ENCODE measurements at regions not wholly inside any gene's neighbourhood (a gene's known extent, or its start where the extent isn't known, plus 50 kb on each side); places are given as distances from the start of the nearest gene placed in this dataset.
A peak's percentile ranks its signal among the peaks of the same experiment; 100 is the strongest.

DNA sequence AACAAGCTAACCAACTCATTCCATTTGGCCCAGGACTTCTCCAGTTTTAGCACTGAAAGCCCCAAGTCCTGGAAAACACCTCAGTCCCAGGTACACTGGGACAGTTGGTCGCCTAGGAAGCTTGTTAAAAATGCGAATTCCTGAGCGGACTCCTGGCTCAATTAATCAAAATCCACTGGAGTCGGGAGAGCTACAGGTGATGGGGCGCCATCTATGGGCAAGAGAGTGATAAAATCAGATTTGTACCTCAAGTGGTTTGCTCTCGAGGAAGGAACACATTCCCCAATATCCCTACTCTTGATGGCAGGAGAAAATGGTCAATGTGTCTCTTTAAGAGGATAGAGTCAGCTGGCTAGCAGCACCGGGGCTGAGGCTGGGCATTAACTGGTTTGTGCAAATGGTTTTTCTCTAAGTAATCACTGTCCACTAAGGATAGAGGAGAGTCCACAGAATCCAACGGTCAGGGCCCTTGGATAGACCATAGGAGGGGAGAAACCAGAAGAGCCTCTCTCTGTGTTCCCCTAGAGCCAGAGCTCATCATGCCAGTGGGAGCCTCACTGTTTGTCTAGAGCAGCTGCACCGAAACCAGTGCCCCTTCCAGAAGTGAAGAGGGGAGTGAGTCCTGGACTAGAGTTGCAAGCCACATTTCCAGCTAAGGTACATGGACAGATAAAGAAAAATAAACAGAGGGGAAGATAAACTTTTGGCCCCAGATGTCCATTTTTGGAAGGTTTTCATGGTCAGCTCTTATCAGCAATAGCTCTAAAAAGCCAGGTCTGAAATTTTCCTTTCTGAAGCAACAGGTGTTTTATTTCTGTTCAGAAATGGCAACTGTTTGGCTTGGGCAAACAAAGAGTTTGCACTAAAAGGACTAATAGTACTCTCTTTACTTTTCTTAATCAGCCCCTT lies 148.5 kb downstream of the TENT5C start:
- Histone ChIP-seq H3K9me3 (no peaks in the 10 kb centered on the region), H3K4me1 (ENCODE audit: insufficient read depth) (peaks cover 8% of the 10 kb centered on the region), H3K4me3 (no peak overlapping the region), H3K27me3 (no peaks in the 10 kb centered on the region), H3K36me3 (no peaks in the 10 kb centered on the region), H3K27ac (no peak overlapping the region)
- TF ChIP-seq POLR2A (IDR thresholded peaks at IDR 0.05): no peak
- TF ChIP-seq, protein P1, sequence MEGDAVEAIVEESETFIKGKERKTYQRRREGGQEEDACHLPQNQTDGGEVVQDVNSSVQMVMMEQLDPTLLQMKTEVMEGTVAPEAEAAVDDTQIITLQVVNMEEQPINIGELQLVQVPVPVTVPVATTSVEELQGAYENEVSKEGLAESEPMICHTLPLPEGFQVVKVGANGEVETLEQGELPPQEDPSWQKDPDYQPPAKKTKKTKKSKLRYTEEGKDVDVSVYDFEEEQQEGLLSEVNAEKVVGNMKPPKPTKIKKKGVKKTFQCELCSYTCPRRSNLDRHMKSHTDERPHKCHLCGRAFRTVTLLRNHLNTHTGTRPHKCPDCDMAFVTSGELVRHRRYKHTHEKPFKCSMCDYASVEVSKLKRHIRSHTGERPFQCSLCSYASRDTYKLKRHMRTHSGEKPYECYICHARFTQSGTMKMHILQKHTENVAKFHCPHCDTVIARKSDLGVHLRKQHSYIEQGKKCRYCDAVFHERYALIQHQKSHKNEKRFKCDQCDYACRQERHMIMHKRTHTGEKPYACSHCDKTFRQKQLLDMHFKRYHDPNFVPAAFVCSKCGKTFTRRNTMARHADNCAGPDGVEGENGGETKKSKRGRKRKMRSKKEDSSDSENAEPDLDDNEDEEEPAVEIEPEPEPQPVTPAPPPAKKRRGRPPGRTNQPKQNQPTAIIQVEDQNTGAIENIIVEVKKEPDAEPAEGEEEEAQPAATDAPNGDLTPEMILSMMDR (IDR thresholded peaks at IDR 0.05): peak; percentile 20 to 45 (median 37)
- peak; percentile 40 to 64 (median 51) for DNase-seq
- intact Hi-C loops (cut with DNase I): loop anchor here (5.0 to 10.0 kb wide), 5 partner anchors 140 to 690 kb away; partner anchors contain the start of genes MAN1A2 (in 1 of the 4) and TTF2 (in 1 of the 4)
- 3 to 7% (median 4%) methylated on average over 9 of the region's 9 CpGs for WGBS, 3 donors

DNA sequence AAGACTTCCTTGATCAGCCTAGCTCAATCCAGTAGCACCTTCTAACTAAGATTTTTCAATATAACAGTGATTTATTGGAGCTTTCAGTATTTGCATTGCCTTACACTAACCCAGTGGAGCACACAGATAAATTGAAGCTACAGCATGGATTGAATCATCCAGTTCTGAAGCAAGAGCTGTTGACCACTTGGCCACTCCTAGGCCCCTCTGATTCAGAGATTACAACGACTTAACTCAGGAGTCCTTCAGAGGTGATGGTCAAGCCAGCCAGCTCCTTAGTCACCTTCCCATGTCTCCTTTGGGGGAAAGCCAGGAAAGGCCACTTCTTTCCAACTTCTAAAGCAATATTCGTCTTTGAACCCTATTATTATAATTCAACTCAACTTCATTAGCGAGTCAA lies 151.8 kb downstream of the TENT5C start:
- WGBS, 3 donors: 73 to 76% (median 76%) methylated on average over 3 of the region's 3 CpGs
- H3K9me3 ChIP-seq: no peaks in the 10 kb centered on the region
- H3K27me3 ChIP-seq: no peaks in the 10 kb centered on the region
- no peak for DNase-seq
- no peak for TF ChIP-seq EP300 (IDR thresholded peaks at IDR 0.05)
- no peak for TF ChIP-seq POLR2A (IDR thresholded peaks at IDR 0.05)
- TF ChIP-seq, protein P1 (IDR thresholded peaks at IDR 0.05): no peak
- no peak overlapping the region for H3K27ac ChIP-seq
- H3K36me3 ChIP-seq: no peaks in the 10 kb centered on the region
- H3K4me1 ChIP-seq (ENCODE audit: insufficient read depth): peaks cover 6% of the 10 kb centered on the region
- intact Hi-C loops (cut with DNase I): loop anchor here in 3 of 4 donors (2.0 to 10.0 kb wide), 8 partner anchors 137 to 693 kb away; partner anchors contain the start of genes TENT5C (in 2 of the 3), MAN1A2 (in 1 of the 3) and TTF2 (in 1 of the 3)
- no peak overlapping the region for H3K4me3 ChIP-seq

GRCh38 chr1:117758444-117759316 lies 152.8 kb downstream of the TENT5C start:
- Histone ChIP-seq H3K4me1 (ENCODE audit: insufficient read depth) (peaks cover 2% of the 10 kb centered on the region), H3K4me3 (peak overlapping the region; percentile 34), H3K27me3 (no peaks in the 10 kb centered on the region), H3K27ac (no peak overlapping the region), H3K36me3 (no peaks in the 10 kb centered on the region), H3K9me3 (no peaks in the 10 kb centered on the region)
- TF ChIP-seq POLR2A (IDR thresholded peaks at IDR 0.05) (no peak), EP300 (IDR thresholded peaks at IDR 0.05) (no peak)
- TF ChIP-seq, protein P1 (IDR thresholded peaks at IDR 0.05): peak; percentile 51 to 82 (median 74)
- peak; percentile 70 to 82 (median 73) for DNase-seq
- intact Hi-C loops (cut with DNase I): loop anchor here in 3 of 4 donors (2.0 to 10.0 kb wide), 8 partner anchors 136 to 694 kb away; partner anchors contain the start of genes TENT5C (in 2 of the 3), MAN1A2 (in 1 of the 3) and TTF2 (in 1 of the 3)
- WGBS, 3 donors: 9 to 16% (median 13%) methylated on average over 26 of the region's 26 CpGs

- Histone ChIP-seq H3K9me3 (no peaks in the 10 kb centered on the region), H3K27me3 (no peaks in the 10 kb centered on the region), H3K36me3 (no peaks in the 10 kb centered on the region), H3K4me1 (ENCODE audit: insufficient read depth) (no peaks in the 10 kb centered on the region), H3K27ac (no peak overlapping the region), H3K4me3 (no peak overlapping the region)
- intact Hi-C loops (cut with DNase I): loop anchor here in 3 of 4 donors (2.0 to 10.0 kb wide), 8 partner anchors 135 to 695 kb away; partner anchors contain the start of genes TENT5C (in 2 of the 3), MAN1A2 (in 1 of the 3) and TTF2 (in 1 of the 3)
- no peak for TF ChIP-seq EP300 (IDR thresholded peaks at IDR 0.05)
- TF ChIP-seq, protein P1 (IDR thresholded peaks at IDR 0.05): no peak
- no peak for TF ChIP-seq POLR2A (IDR thresholded peaks at IDR 0.05)
- WGBS, 3 donors: 72 to 87% (median 82%) methylated on average over 1 of the region's 1 CpG
- DNase-seq: no peak
These were observed 153.7 kb downstream of the TENT5C start for GRCh38 chr1:117759535-117759934.
